IMR-90 (cell line): ENCODE measurements at regions not wholly inside any gene's neighbourhood (a gene's known extent, or its start where the extent isn't known, plus 50 kb on each side); places are given as distances from the start of the nearest gene placed in this dataset.

Experiments used
- ATAC-seq: fragments of 200-7000 bp; cut with Tn5 transposase; 2 replicates; pipeline ENCODE4 v1.9.1; 2020; ENCODE audit warnings: low read depth, mild to moderate bottlenecking, moderate library complexity
- BruUV-seq: library from RNA; stranded (reverse); fragments of 400-500 nt; replicated peaks from 2 replicates; lab custom pipeline; 2021; lab: Mats Ljungman, UMichigan
- CTCF ChIA-PET: fragments of 300-600 bp; formaldehyde crosslinking; extraction: SDS; loops from one replicate; lab custom pipeline; 2021; ENCODE audit warnings: antibody characterized with exemption; lab: Yijun Ruan, JAX
- POLR2A ChIA-PET: fragments of 300-600 bp; sonication (Branson Sonifier 250); formaldehyde crosslinking; loops from one replicate; lab custom pipeline; 2022; ENCODE audit warnings: antibody characterized with exemption; ENCODE audit not compliant: unreplicated experiment; lab: Charles Lee
- DNase-seq: peaks from one replicate; pipeline ENCODE4 v3.0.0; 2013
- H2AFZ ChIP-seq: replicated peaks from 2 replicates; pipeline ENCODE3; 2013; ENCODE audit warnings: low read length, mild to moderate bottlenecking; ENCODE audit not compliant: poor library complexity
- H2AK5ac ChIP-seq: 2 replicates; pipeline ENCODE4 v1.6.1; 2013; ENCODE audit warnings: low read depth, low read length, inconsistent platforms
- H2AK9ac ChIP-seq: replicated peaks from 2 replicates; pipeline ENCODE3; 2013; ENCODE audit warnings: mild to moderate bottlenecking, low read depth, low read length, moderate library complexity; ENCODE audit not compliant: poor library complexity
- H2BK120ac ChIP-seq: 2 replicates; pipeline ENCODE4 v1.6.1; 2013; ENCODE audit warnings: low read depth, low read length, inconsistent platforms
- H2BK15ac ChIP-seq: 3 replicates; pipeline ENCODE4 v1.6.1; 2013; ENCODE audit warnings: low read depth, low read length, inconsistent platforms
- H2BK20ac ChIP-seq: 2 replicates; pipeline ENCODE4 v1.6.1; 2013; ENCODE audit warnings: low read depth, mild to moderate bottlenecking, inconsistent platforms, low read length, moderate library complexity
- H2BK5ac ChIP-seq: 2 replicates; pipeline ENCODE4 v1.6.1; 2013; ENCODE audit warnings: mild to moderate bottlenecking, low read depth, low read length, inconsistent platforms; ENCODE audit not compliant: poor library complexity, severe bottlenecking
- H3K14ac ChIP-seq: replicated peaks from 2 replicates; pipeline ENCODE4 v1.6.1; 2013; ENCODE audit warnings: low read depth, low read length, inconsistent platforms
- H3K18ac ChIP-seq: 2 replicates; pipeline ENCODE4 v1.6.1; 2013; ENCODE audit warnings: low read depth, low read length, control low read depth
- H3K23ac ChIP-seq: 2 replicates; pipeline ENCODE4 v1.6.1; 2013; ENCODE audit warnings: low read depth, low read length, inconsistent platforms
- H3K27ac ChIP-seq: 2 replicates; pipeline ENCODE4 v1.5.1; 2013; ENCODE audit warnings: mild to moderate bottlenecking, control low read depth, low read length; ENCODE audit not compliant: insufficient read depth
- H3K27me3 ChIP-seq: 2 replicates; pipeline ENCODE4 v1.6.1; 2013; ENCODE audit warnings: low read length; ENCODE audit not compliant: control insufficient read depth, insufficient read depth
- H3K36me3 ChIP-seq: 2 replicates; pipeline ENCODE4 v1.6.1; 2013; ENCODE audit warnings: low read length, mixed read lengths; ENCODE audit not compliant: control insufficient read depth, insufficient read depth
- H3K4ac ChIP-seq: 2 replicates; pipeline ENCODE4 v1.6.1; 2013; ENCODE audit warnings: low read depth, low read length, inconsistent platforms
- H3K4me1 ChIP-seq: 2 replicates; pipeline ENCODE4 v1.6.1; 2013; ENCODE audit warnings: low read length, mixed read lengths; ENCODE audit not compliant: control insufficient read depth, insufficient read depth
- H3K4me2 ChIP-seq: 2 replicates; pipeline ENCODE4 v1.6.1; 2013; ENCODE audit warnings: low read depth, mild to moderate bottlenecking, control low read depth, low read length, moderate library complexity
- H3K4me3 ChIP-seq: 2 replicates; pipeline ENCODE4 v1.5.1; 2013; ENCODE audit warnings: low read depth, mild to moderate bottlenecking, control low read depth, low read length, moderate library complexity; ENCODE audit not compliant: insufficient read depth
- H3K56ac ChIP-seq: 2 replicates; pipeline ENCODE4 v1.6.1; 2013; ENCODE audit warnings: low read length, inconsistent platforms; ENCODE audit not compliant: insufficient read depth; ENCODE audit errors: extremely low read depth
- H3K79me1 ChIP-seq, 2 experiments: 2 replicates each; pipeline ENCODE4 v1.6.1; 2013; ENCODE audit warnings: low read length in 2 of 2, inconsistent platforms in 1 of 2, low read depth in 1 of 2
- H3K9ac ChIP-seq: 2 replicates; pipeline ENCODE4 v1.6.1; 2013; ENCODE audit warnings: low read depth, low read length, control low read depth
- H3K9me1 ChIP-seq: 2 replicates; pipeline ENCODE4 v1.6.1; 2013; ENCODE audit warnings: low read length, inconsistent platforms; ENCODE audit not compliant: insufficient read depth
- H3K9me3 ChIP-seq: 2 replicates; pipeline ENCODE4 v1.6.1; 2013; ENCODE audit warnings: low read length; ENCODE audit not compliant: control insufficient read depth, insufficient read depth
- H4K20me1 ChIP-seq: 2 replicates; pipeline ENCODE4 v1.6.1; 2013; ENCODE audit warnings: low read length, inconsistent platforms; ENCODE audit not compliant: insufficient read depth
- H4K5ac ChIP-seq: 2 replicates; pipeline ENCODE4 v1.6.1; 2013; ENCODE audit warnings: mild to moderate bottlenecking, low read depth, low read length, control low read depth
- H4K8ac ChIP-seq, 2 experiments: 2 replicates each; pipeline ENCODE4 v1.6.1; 2013; ENCODE audit warnings: low read depth in 2 of 2, low read length in 2 of 2, control low read depth in 1 of 2, inconsistent platforms in 1 of 2
- H4K91ac ChIP-seq: 2 replicates; pipeline ENCODE4 v1.6.1; 2013; ENCODE audit warnings: low read depth, low read length, inconsistent platforms; ENCODE audit not compliant: insufficient read depth
- BHLHE40 ChIP-seq: fragments of 150-350 bp; IDR thresholded peaks from 2 replicates; pipeline ENCODE4 v1.6.1; 2016; ENCODE audit warnings: mild to moderate bottlenecking, low read depth, low read length
- MAFK ChIP-seq: IDR thresholded peaks from 2 replicates; pipeline ENCODE4 v1.6.1; 2012; ENCODE audit warnings: low read depth, low read length, improper control_type of control experiment
- MAZ ChIP-seq: IDR thresholded peaks from 2 replicates; pipeline ENCODE4 v1.6.1; 2012; ENCODE audit warnings: low read depth, mild to moderate bottlenecking, low read length, improper control_type of control experiment, moderate library complexity, borderline replicate concordance
- POLR2A ChIP-seq: IDR thresholded peaks from 2 replicates; pipeline ENCODE4 v1.6.1; 2012; ENCODE audit warnings: mild to moderate bottlenecking, low read depth, low read length
- RAD21 ChIP-seq: IDR thresholded peaks from 2 replicates; pipeline ENCODE4 v1.6.1; 2012; ENCODE audit warnings: low read length, improper control_type of control experiment
- WGBS, 2 experiments: methylation state at CpG; one replicate each; pipeline versions ENCODE4 v1.1.5 to v1.1.7; 2013; ENCODE audit warnings: missing lambda C conversion rate in 2 of 2; ENCODE audit not compliant: insufficient read length in 1 of 2; ENCODE audit errors: extremely low coverage in 2 of 2; 5-methylcytosine and 5-hydroxymethylcytosine counted together
- dilution Hi-C: fragments of 300-500 bp; cut with HindIII; formaldehyde crosslinking; loops from one replicate; pipeline ENCODE4 v1.14.3; 2018; ENCODE audit warnings: low sequenced_read_pairs; ENCODE audit not compliant: unreplicated experiment
- in situ Hi-C: fragments of 300-500 bp; cut with MboI; formaldehyde crosslinking; loops from 3 replicates; pipeline ENCODE4 v1.14.3; 2019; ENCODE audit warnings: low sequenced_read_pairs, inconsistent platforms, mixed read lengths
- intact Hi-C: fragments of 100-400 bp; cut with micrococcal nuclease; formaldehyde crosslinking; loops from 2 replicates; pipeline ENCODE4 v1.10.0; 2022
- TF ChIP-seq, protein P1 (sequence below): fragments of 150-350 bp; IDR thresholded peaks from 2 replicates; pipeline ENCODE4 v1.6.1; 2017; ENCODE audit warnings: mild to moderate bottlenecking, antibody characterized with exemption, low read length, low read depth

DNA sequence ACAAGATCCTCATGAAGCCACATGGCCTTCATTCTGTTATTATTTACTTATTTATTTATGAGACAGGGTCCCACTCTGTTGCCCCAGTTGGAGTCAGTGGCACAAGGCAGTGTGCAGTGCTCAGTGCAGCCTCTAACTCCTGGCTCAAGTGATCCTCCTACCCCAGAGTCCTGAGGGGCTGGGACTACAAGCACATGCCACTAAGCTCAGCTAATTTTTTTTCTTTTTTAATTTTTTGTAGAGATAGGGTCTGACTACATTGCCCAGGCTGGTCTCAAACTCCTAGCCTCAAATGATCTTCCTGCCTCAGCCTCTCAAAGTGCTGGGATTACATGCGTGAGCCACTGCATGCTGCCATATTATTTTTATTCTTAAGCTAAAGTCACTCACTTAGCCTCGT, 241.4 kb downstream of the UQCRFS1 start:
- H2BK15ac ChIP-seq: no peak overlapping the region

More for the DNA sequence above, 241.4 kb downstream of the UQCRFS1 start:
- TF ChIP-seq POLR2A (no peak), MAFK (no peak), BHLHE40 (no peak), RAD21 (no peak), MAZ (no peak)
- TF ChIP-seq, protein P1, sequence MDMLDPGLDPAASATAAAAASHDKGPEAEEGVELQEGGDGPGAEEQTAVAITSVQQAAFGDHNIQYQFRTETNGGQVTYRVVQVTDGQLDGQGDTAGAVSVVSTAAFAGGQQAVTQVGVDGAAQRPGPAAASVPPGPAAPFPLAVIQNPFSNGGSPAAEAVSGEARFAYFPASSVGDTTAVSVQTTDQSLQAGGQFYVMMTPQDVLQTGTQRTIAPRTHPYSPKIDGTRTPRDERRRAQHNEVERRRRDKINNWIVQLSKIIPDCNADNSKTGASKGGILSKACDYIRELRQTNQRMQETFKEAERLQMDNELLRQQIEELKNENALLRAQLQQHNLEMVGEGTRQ: no peak
- Histone ChIP-seq H3K14ac (no peak overlapping the region), H3K18ac (no peak overlapping the region), H3K9me1 (no peaks in the 10 kb centered on the region; the same call in 1 of the 2 replicates), H2BK20ac (no peak overlapping the region), H3K9me3 (no peaks in the 10 kb centered on the region), H4K5ac (no peak overlapping the region), H3K4me3 (no peak overlapping the region), H2BK5ac (no peak overlapping the region), H3K4me1 (no peaks in the 10 kb centered on the region), H3K27ac (no peak overlapping the region), H2AK9ac (no peak overlapping the region), H3K4ac (no peak overlapping the region), H2AK5ac (no peak overlapping the region), H3K79me1 (no peaks in the 10 kb centered on the region), H4K8ac (no peak overlapping the region), H3K23ac (no peak overlapping the region), H4K20me1 (no peaks in the 10 kb centered on the region), H4K91ac (no peak overlapping the region), H2BK120ac (no peak overlapping the region), H3K9ac (no peak overlapping the region), H3K36me3 (no peaks in the 10 kb centered on the region), H2AFZ (no peak overlapping the region), H3K4me2 (no peak overlapping the region), H3K27me3 (no peaks in the 10 kb centered on the region), H3K56ac (no peak overlapping the region)
- dilution Hi-C loops: no loop called here
- in situ Hi-C loops: no loop called here
- CTCF ChIA-PET: no interaction called here
- DNase-seq (no peak), ATAC-seq (no peak)
- BruUV-seq: no TSS peak
- POLR2A ChIA-PET: no interaction called here
- intact Hi-C loops: no loop called here
- WGBS, 2 experiments: 83% methylated on average over 1 of the region's 2 CpGs; no CpG with 5 or more reads in 1 of the 2 experiments
